Activated CD8-positive, alpha-beta T cell treated with anti-CD3 and anti-CD28 coated beads for 36 hours (primary cell): ENCODE measurements at regions not wholly inside any gene's neighbourhood (a gene's known extent, or its start where the extent isn't known, plus 50 kb on each side); places are given as distances from the start of the nearest gene placed in this dataset.

ENCODE experiments used
- ATAC-seq: fragments of 200-7000 bp; cut with Tn5 transposase; one replicate; pipeline ENCODE4 v1.10.0; 2021; ENCODE audit warnings: mild to moderate bottlenecking, moderate library complexity
- CTCF ChIA-PET: fragments of 350-600 bp; sonication (Branson Sonifier 250); formaldehyde crosslinking; loops from one replicate; lab custom pipeline; 2021; ENCODE audit warnings: antibody characterized with exemption; lab: Charles Lee
- POLR2A ChIA-PET: fragments of 350-600 bp; sonication (Branson Sonifier 250); formaldehyde crosslinking; loops from one replicate; lab custom pipeline; 2021; ENCODE audit warnings: antibody characterized with exemption; lab: Charles Lee
- DNase-seq: peaks from one replicate; pipeline ENCODE4 v3.0.0-alpha.2; 2020
- H3K27ac Mint-ChIP-seq: one replicate; pipeline ENCODE4 v1.8.0; 2021; ENCODE audit warnings: mild to moderate bottlenecking, mixed read lengths
- H3K27me3 Mint-ChIP-seq: one replicate; pipeline ENCODE4 v1.8.0; 2021; ENCODE audit warnings: mixed read lengths
- H3K36me3 Mint-ChIP-seq: one replicate; pipeline ENCODE4 v1.8.0; 2021; ENCODE audit warnings: low read depth, mixed read lengths
- H3K4me1 Mint-ChIP-seq: one replicate; pipeline ENCODE4 v1.8.0; 2021; ENCODE audit warnings: low read depth, mixed read lengths
- H3K4me3 Mint-ChIP-seq: one replicate; pipeline ENCODE4 v1.8.0; 2021; ENCODE audit warnings: mild to moderate bottlenecking, moderate library complexity, mixed read lengths
- H3K9me3 Mint-ChIP-seq: one replicate; pipeline ENCODE4 v1.8.0; 2021; ENCODE audit warnings: mixed read lengths
- intact Hi-C: fragments of 100-400 bp; cut with micrococcal nuclease; formaldehyde crosslinking; loops from one replicate; pipeline ENCODE4 v1.10.0; 2022
- TF ChIP-seq, protein P1 (sequence below): fragments of 200-600 bp; IDR thresholded peaks from one replicate; pipeline ENCODE4 v1.8.0; 2022; ENCODE audit warnings: antibody characterized with exemption, mild to moderate bottlenecking

DNA sequence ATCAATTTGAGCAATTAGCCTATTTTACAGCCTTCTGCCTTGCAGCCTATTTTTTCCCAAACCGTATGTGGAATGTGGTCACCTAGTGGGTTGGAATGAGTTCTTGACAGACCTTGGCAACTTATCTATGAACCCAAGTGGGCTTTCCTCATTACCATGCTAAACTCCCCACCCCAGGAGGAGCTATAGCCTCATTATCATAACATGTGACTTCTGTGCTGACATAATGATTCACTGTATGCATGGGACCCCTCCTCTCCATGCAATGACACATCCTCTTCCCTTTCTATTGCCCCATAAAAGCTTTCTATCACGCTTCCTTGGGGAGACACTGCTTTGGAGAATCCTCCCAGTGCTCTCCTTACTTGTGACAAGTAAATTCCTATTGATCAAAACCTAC is 83.5 kb upstream of the FHIT start:
- Mint-ChIP-seq H3K9me3 (no peaks in the 10 kb centered on the region), H3K4me1 (no peaks in the 10 kb centered on the region), H3K4me3 (no peak overlapping the region), H3K27ac (no peak overlapping the region), H3K27me3 (no peaks in the 10 kb centered on the region), H3K36me3 (no peaks in the 10 kb centered on the region)
- ATAC-seq, result no peak
- intact Hi-C loops, result no loop called here
- CTCF ChIA-PET, result no interaction called here
- DNase-seq, result no peak
- POLR2A ChIA-PET, result no interaction called here
- TF ChIP-seq, protein P1, sequence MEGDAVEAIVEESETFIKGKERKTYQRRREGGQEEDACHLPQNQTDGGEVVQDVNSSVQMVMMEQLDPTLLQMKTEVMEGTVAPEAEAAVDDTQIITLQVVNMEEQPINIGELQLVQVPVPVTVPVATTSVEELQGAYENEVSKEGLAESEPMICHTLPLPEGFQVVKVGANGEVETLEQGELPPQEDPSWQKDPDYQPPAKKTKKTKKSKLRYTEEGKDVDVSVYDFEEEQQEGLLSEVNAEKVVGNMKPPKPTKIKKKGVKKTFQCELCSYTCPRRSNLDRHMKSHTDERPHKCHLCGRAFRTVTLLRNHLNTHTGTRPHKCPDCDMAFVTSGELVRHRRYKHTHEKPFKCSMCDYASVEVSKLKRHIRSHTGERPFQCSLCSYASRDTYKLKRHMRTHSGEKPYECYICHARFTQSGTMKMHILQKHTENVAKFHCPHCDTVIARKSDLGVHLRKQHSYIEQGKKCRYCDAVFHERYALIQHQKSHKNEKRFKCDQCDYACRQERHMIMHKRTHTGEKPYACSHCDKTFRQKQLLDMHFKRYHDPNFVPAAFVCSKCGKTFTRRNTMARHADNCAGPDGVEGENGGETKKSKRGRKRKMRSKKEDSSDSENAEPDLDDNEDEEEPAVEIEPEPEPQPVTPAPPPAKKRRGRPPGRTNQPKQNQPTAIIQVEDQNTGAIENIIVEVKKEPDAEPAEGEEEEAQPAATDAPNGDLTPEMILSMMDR, result no peak

DNA sequence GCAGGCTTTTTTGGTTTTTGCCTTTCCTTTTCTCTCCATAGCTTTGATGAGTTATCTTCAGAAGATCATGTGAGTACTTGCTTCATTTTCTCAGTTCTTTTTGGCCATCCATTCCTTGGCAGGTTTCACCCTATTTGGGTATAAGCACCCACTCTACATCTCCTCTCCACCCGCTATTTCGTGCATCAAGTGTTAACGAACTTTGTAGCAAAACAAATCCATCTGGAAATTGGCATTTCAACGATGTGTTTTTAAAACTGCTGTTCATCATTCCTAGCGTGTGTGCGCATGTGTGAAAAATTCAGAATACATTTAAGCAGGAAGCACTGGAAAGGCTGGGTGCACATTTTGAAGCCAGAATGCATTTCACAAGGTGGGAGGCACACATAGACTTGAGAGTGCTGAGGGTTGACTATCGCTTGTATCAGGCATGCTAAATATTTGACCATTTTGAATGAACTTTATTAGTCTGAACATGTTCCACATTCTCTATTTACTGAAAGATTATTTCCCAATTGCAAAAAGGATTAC is 89.7 kb upstream of the FHIT start:
- Mint-ChIP-seq H3K36me3 (no peaks in the 10 kb centered on the region), H3K9me3 (no peaks in the 10 kb centered on the region), H3K4me3 (no peak overlapping the region), H3K4me1 (no peaks in the 10 kb centered on the region), H3K27ac (no peak overlapping the region), H3K27me3 (no peaks in the 10 kb centered on the region)
- no peak for ATAC-seq
- CTCF ChIA-PET, result no interaction called here
- DNase-seq, result no peak
- POLR2A ChIA-PET, result no interaction called here
- TF ChIP-seq, protein P1, result no peak
- intact Hi-C loops, result no loop called here

DNA sequence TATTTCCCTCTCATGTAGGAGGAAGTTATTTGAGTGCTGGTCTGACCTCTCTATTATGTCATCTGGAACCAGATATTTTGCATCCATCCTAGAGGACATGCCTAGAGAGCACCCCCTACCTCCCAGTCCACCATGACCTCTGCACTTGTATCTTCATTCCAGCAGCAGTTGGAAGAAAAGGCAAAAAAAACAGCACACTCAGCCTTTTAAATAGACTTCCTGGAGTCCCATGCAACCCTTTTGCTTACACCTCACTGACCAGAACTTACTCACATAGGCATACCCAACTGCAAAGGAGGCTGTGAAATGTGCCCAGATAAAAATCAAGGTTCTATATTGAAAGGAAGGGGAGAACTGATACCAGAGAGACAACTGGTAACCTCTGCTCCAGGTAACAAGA is 92.3 kb upstream of the FHIT start:
- Mint-ChIP-seq H3K27ac (no peak overlapping the region), H3K27me3 (peaks cover 2% of the 10 kb centered on the region), H3K9me3 (no peaks in the 10 kb centered on the region), H3K4me3 (no peak overlapping the region), H3K4me1 (no peaks in the 10 kb centered on the region), H3K36me3 (no peaks in the 10 kb centered on the region)
- TF ChIP-seq, protein P1, result no peak
- DNase-seq (no peak), ATAC-seq (no peak)
- POLR2A ChIA-PET, result no interaction called here
- intact Hi-C loops, result no loop called here
- CTCF ChIA-PET, result no interaction called here

DNA sequence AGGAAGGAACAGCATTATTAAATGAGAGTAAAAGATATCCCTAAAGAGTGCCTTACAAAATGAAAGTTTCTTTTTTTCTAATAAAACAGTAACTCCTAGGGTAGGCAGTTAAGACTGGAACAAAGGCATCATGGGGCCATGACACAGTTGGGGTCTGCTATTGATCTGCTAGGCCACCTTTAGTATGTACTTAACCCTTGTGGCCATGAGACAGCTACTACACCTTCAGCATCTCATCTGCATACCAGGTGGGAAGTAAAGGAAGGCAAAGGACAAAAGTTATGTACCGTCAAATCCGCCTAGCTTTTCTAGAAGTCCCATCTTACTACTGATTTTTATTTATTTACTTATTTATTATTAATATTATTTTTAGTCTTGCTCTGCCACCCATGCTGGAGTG is 93.8 kb upstream of the FHIT start:
- intact Hi-C loops, result no loop called here
- no peaks in the 10 kb centered on the region for H3K36me3 Mint-ChIP-seq
- DNase-seq (no peak), ATAC-seq (no peak)
- H3K4me1 Mint-ChIP-seq, result no peaks in the 10 kb centered on the region
- TF ChIP-seq, protein P1, result no peak
- POLR2A ChIA-PET, result no interaction called here
- CTCF ChIA-PET, result no interaction called here
- no peak overlapping the region for H3K27ac Mint-ChIP-seq
- H3K27me3 Mint-ChIP-seq, result peaks cover 2% of the 10 kb centered on the region
- no peaks in the 10 kb centered on the region for H3K9me3 Mint-ChIP-seq
- H3K4me3 Mint-ChIP-seq, result no peak overlapping the region

DNA sequence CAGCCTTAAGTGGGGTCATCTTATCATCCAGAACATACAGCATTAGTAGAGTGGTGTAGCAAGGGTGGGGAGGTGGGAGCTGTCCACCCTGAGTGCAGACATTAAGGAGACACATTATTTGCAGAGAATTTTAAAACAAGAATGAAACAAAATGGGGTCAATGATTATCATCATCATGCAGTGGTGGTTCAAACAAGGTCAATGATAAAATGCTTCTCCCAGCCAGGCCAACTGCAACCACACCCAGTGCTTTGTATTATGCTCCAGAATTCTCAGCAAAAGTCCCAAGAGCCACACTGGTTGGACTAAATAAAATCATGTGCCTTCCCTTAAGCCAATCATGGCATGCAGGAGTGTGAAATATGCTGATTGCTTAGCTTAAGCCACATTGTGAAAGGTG is 96.7 kb upstream of the FHIT start:
- no peaks in the 10 kb centered on the region for H3K36me3 Mint-ChIP-seq
- ChIA-PET POLR2A (no interaction called here), CTCF (interaction anchor here (1.7 kb wide), 1 partner anchor 23 kb away, joined by 5 read pairs; no protein-coding TSS in a partner anchor)
- DNase-seq (no peak), ATAC-seq (no peak)
- peaks cover 2% of the 10 kb centered on the region for H3K27me3 Mint-ChIP-seq
- TF ChIP-seq, protein P1, result no peak
- no peaks in the 10 kb centered on the region for H3K4me1 Mint-ChIP-seq
- no peak overlapping the region for H3K27ac Mint-ChIP-seq
- intact Hi-C loops, result no loop called here
- H3K4me3 Mint-ChIP-seq, result no peak overlapping the region
- no peaks in the 10 kb centered on the region for H3K9me3 Mint-ChIP-seq
